Right atrium auricular region (tissue), 2 donors: ENCODE measurements at regions not wholly inside any gene's neighbourhood (a gene's known extent, or its start where the extent isn't known, plus 50 kb on each side); places are given as distances from the start of the nearest gene placed in this dataset.

Source experiments
- DNase-seq: peaks from one replicate; pipeline ENCODE4 v3.0.0-alpha.2; 2019; ENCODE audit warnings: low spot score
- H3K27ac ChIP-seq, 2 donors: fragments of 200-600 bp; sonication (generic); 1 replicate in 1 of 2; 2 replicates in 1 of 2; pipeline ENCODE4 v1.5.1; 2016 to 2019
- H3K27me3 ChIP-seq, 2 donors: fragments of 200-600 bp; sonication (generic); one replicate each; pipeline versions ENCODE4 v1.5.1 to v1.6.0; 2017 to 2019
- H3K36me3 ChIP-seq: fragments of 200-600 bp; sonication (generic); one replicate; pipeline ENCODE4 v1.5.1; 2016
- H3K4me1 ChIP-seq, 2 donors: fragments of 200-600 bp; sonication (generic); one replicate each; pipeline versions ENCODE4 v1.5.1 to v1.6.0; 2017 to 2019
- H3K4me3 ChIP-seq, 2 donors: fragments of 200-600 bp; sonication (generic); 1 replicate in 1 of 2; 2 replicates in 1 of 2; pipeline ENCODE4 v1.5.1; 2017 to 2019; ENCODE audit warnings: mild to moderate bottlenecking in 1 of 2, moderate library complexity in 1 of 2
- H3K9me3 ChIP-seq, 2 donors: fragments of 200-600 bp; sonication (generic); one replicate each; pipeline ENCODE4 v1.5.1; 2019
- TF ChIP-seq, protein P1 (sequence below), 2 donors: fragments of 200-600 bp; sonication (generic); IDR thresholded peaks; one replicate each; pipeline ENCODE4 v1.5.1; 2019; ENCODE audit warnings: antibody characterized with exemption in 2 of 2

DNA sequence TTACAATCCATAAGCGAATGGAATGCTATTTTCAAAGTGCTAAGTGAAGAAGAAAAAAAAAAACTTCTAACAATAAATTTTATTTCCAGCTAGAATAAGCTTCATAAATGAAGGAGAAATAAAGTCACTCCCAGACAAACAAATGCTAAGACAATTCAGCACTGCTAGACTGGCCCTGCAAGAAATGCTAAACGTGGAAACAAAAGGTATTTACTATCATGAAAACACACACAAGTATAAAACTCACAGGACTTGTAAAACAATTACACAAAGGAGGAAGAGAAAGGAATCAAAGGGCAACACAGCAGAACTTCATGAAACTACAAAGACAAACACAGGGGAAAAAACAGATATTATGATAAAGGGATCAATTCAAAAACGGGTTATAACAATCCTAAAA is 85.8 kb upstream of the NELL2 start:
- no peak for DNase-seq
- TF ChIP-seq, protein P1, sequence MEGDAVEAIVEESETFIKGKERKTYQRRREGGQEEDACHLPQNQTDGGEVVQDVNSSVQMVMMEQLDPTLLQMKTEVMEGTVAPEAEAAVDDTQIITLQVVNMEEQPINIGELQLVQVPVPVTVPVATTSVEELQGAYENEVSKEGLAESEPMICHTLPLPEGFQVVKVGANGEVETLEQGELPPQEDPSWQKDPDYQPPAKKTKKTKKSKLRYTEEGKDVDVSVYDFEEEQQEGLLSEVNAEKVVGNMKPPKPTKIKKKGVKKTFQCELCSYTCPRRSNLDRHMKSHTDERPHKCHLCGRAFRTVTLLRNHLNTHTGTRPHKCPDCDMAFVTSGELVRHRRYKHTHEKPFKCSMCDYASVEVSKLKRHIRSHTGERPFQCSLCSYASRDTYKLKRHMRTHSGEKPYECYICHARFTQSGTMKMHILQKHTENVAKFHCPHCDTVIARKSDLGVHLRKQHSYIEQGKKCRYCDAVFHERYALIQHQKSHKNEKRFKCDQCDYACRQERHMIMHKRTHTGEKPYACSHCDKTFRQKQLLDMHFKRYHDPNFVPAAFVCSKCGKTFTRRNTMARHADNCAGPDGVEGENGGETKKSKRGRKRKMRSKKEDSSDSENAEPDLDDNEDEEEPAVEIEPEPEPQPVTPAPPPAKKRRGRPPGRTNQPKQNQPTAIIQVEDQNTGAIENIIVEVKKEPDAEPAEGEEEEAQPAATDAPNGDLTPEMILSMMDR (IDR thresholded peaks at IDR 0.05) = no peak
- Histone ChIP-seq H3K27ac (no peak overlapping the region), H3K9me3 (peaks cover 0 to 8% of the 10 kb centered on the region in 2 donors), H3K4me3 (no peak overlapping the region), H3K4me1 (no peaks in the 10 kb centered on the region), H3K36me3 (no peaks in the 10 kb centered on the region), H3K27me3 (no peaks in the 10 kb centered on the region)

DNA sequence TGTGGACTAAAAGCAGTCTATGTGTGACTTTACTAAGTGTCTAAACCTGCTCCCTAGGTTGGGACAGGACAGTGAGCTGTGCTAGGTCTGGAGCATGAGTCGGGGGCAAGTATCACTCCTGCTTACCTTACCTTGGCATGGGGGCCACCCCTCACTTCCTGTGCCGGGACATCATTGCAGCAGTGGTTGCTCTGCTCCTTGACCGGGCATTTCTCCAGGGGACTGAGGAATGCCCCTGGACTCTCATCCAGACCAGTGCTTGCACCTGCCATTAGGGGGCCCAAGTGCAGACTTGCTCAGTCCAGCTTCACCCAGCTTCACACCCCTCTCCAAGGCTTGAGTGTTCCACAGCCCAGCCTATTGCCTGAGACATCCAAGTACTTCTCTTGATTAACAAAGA is 84.7 kb upstream of the NELL2 start:
- no peak overlapping the region for H3K4me3 ChIP-seq
- H3K27me3 ChIP-seq = no peaks in the 10 kb centered on the region
- H3K27ac ChIP-seq = no peak overlapping the region
- no peak for DNase-seq
- peaks cover 0 to 3% of the 10 kb centered on the region in 2 donors for H3K9me3 ChIP-seq
- H3K4me1 ChIP-seq = no peaks in the 10 kb centered on the region
- H3K36me3 ChIP-seq = no peaks in the 10 kb centered on the region
- TF ChIP-seq, protein P1 (IDR thresholded peaks at IDR 0.05) = no peak

DNA sequence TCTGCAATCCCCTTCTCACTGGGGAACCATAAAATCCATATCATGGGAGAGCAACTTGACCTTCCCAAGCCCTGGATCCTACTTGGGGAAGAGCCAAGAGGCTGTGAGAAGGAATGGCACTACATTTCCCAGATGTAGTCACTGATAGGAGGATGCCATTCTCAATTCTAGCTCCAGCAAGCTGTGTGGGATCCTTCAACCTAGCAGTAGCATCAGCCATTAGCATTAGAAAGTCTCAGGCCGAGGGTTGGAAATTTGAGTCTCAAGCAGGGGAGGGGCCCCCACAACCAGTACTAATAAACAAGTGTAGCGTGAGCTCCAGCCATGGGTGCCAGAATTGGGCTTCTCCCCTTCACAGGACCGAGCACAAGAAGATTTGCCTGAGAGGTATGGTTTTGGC is 84.3 kb upstream of the NELL2 start:
- Histone ChIP-seq H3K36me3 (no peaks in the 10 kb centered on the region), H3K4me1 (no peaks in the 10 kb centered on the region), H3K27ac (no peak overlapping the region), H3K4me3 (no peak overlapping the region), H3K27me3 (no peaks in the 10 kb centered on the region), H3K9me3 (no peaks in the 10 kb centered on the region)
- TF ChIP-seq, protein P1 (IDR thresholded peaks at IDR 0.05) = no peak
- no peak for DNase-seq

DNA sequence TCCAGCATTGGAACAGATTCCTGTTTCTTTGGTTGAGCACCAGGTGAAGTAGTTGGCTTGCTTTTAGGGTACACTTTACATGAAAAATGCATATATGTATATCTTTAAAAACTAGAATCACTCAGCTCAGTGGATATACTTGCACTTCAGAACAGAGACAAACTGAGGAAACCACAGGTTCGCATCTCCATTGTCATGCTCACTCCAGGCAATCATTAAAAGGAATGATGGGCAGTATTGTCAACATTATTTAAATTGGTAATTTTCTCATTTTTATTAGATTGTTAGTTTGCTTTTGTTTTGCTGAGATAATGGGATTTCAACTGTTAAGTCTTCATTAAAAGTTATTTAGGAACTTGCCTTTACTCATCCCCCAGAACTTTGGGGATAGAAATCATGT is 71.0 kb upstream of the NELL2 start:
- H3K27ac ChIP-seq = no peak overlapping the region
- H3K9me3 ChIP-seq = no peaks in the 10 kb centered on the region
- no peaks in the 10 kb centered on the region for H3K36me3 ChIP-seq
- TF ChIP-seq, protein P1 (IDR thresholded peaks at IDR 0.05) = no peak
- H3K4me3 ChIP-seq = no peak overlapping the region
- no peaks in the 10 kb centered on the region for H3K4me1 ChIP-seq
- H3K27me3 ChIP-seq = no peaks in the 10 kb centered on the region
- DNase-seq = no peak

DNA sequence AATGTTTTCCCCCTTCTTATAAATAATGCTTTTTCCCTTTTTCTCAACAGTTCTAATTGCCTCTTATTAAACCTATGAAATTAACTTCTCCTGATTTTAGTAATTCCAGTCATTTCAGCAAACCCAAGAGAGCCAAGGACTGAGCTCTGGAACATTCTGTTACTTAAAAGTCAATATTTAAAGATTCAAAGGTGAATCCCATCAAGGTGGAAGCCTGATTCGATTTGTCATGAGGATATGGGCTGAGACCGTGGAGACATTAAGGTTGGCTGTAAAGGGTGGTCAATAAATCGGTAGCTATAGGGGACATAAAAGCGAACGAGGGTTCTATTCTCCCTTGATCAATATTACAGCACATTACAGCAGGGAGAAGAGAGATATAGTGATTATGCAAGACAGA is 66.6 kb upstream of the NELL2 start:
- H3K27ac ChIP-seq = no peak overlapping the region
- no peak overlapping the region for H3K4me3 ChIP-seq
- TF ChIP-seq, protein P1 (IDR thresholded peaks at IDR 0.05) = no peak
- H3K27me3 ChIP-seq = no peaks in the 10 kb centered on the region
- no peaks in the 10 kb centered on the region for H3K9me3 ChIP-seq
- H3K36me3 ChIP-seq = no peaks in the 10 kb centered on the region
- H3K4me1 ChIP-seq = no peaks in the 10 kb centered on the region
- DNase-seq = no peak

DNA sequence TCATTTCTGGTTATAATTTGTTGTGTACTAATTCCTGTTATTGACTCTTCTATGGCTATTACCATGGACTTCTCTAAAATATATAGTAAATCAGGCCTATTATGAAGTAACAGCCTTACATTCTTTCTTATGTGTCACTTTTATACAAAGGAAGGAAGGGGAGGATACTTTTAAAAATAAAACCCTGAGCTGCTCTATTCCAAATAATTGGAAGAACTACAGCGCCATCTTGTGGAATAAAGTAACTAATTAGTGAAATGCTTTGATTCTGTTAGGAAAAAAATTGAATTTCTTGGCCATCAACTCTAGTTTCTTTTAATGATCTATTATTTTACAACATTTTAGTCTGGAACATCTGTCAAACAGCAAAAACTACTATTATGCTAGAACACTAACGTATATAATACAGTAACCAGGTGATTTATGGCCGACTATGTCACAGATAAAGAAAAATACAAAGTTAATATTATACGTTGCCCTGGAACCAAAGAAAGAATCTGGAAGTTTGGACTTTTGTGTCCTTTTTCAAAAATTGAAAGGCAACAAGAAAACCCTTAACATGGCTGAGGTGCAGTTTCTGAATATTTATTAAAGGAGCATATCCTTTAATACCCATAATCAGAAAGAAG is 55.0 kb upstream of the NELL2 start:
- TF ChIP-seq, protein P1 (IDR thresholded peaks at IDR 0.05) = peak; percentile 42 to 74
- H3K27ac ChIP-seq = no peak overlapping the region
- H3K9me3 ChIP-seq = no peaks in the 10 kb centered on the region
- no peaks in the 10 kb centered on the region for H3K36me3 ChIP-seq
- H3K4me3 ChIP-seq = no peak overlapping the region
- no peaks in the 10 kb centered on the region for H3K4me1 ChIP-seq
- no peak for DNase-seq
- no peaks in the 10 kb centered on the region for H3K27me3 ChIP-seq
